GM12878 (cell line): ENCODE measurements at regions not wholly inside any gene's neighbourhood (a gene's known extent, or its start where the extent isn't known, plus 50 kb on each side); places are given as distances from the start of the nearest gene placed in this dataset.

Source experiments
- CTCF ChIP-seq, 3 experiments: IDR thresholded peaks in 2 of 3; conservative IDR thresholded peaks in 1 of 3; 2 replicates each; pipeline ENCODE4 v1.5.1; 2011; ENCODE audit warnings: low read depth in 3 of 3, low read length in 3 of 3, mild to moderate bottlenecking in 3 of 3, control low read depth in 2 of 3, moderate library complexity in 2 of 3, inconsistent platforms in 1 of 3, mixed read lengths in 1 of 3; ENCODE audit not compliant: control insufficient read depth in 2 of 3, insufficient read depth in 1 of 3; ENCODE audit errors: extremely low read depth in 1 of 3
- EZH2 ChIP-seq: IDR thresholded peaks from 2 replicates; pipeline ENCODE4 v1.6.1; 2012; ENCODE audit warnings: low read depth, mild to moderate bottlenecking, control low read depth, inconsistent platforms, low read length, borderline replicate concordance; ENCODE audit not compliant: control insufficient read depth
- RAD21 ChIP-seq: IDR thresholded peaks from 2 replicates; pipeline ENCODE4 v1.6.1; 2011; ENCODE audit warnings: mild to moderate bottlenecking, low read depth, low read length, moderate library complexity; ENCODE audit not compliant: insufficient read depth

- no peak for TF ChIP-seq CTCF (IDR thresholded peaks at IDR 0.05 in 2 of 3, conservative IDR thresholded peaks at IDR 0.05 in 1 of 3; ENCODE audit: control insufficient read depth in 2 of 3, extremely low read depth in 1 of 3, insufficient read depth in 1 of 3, low read depth in 3 of 3, low read length in 3 of 3)
- no peak for TF ChIP-seq RAD21
- TF ChIP-seq EZH2 = no peak
Measured at GRCh38 chr9:107183176-107183575, 99.9 kb upstream of the RAD23B start.
